Liver (tissue), 9 donors: ENCODE measurements at regions not wholly inside any gene's neighbourhood (a gene's known extent, or its start where the extent isn't known, plus 50 kb on each side); places are given as distances from the start of the nearest gene placed in this dataset. TPM values are rescaled to one million over a fixed set of nuclear protein-coding genes. Genes with fewer than 3 reads are reported as not detected.

ENCODE experiments used
- DNase-seq: peaks from one replicate; pipeline ENCODE4 v3.0.0-alpha.2; 2017; ENCODE audit warnings: low spot score
- H3K27ac ChIP-seq, 2 donors: one replicate each; pipeline ENCODE4 v1.7.0; 2013; ENCODE audit warnings: inconsistent platforms in 2 of 2, low read length in 2 of 2, control low read depth in 1 of 2, low read depth in 1 of 2, mild to moderate bottlenecking in 1 of 2
- H3K27me3 ChIP-seq, 4 donors: one replicate each; pipeline versions ENCODE4 v1.6.1 to v1.7.0; 2013; ENCODE audit warnings: low read length in 3 of 4, inconsistent platforms in 1 of 4, mild to moderate bottlenecking in 1 of 4, moderate library complexity in 1 of 4; ENCODE audit not compliant: control insufficient read depth in 4 of 4, insufficient read depth in 4 of 4
- H3K36me3 ChIP-seq, 4 donors: one replicate each; pipeline versions ENCODE4 v1.6.1 to v1.7.0; 2013; ENCODE audit warnings: low read length in 3 of 4, mild to moderate bottlenecking in 3 of 4, low read depth in 1 of 4, moderate library complexity in 1 of 4; ENCODE audit not compliant: control insufficient read depth in 4 of 4, insufficient read depth in 3 of 4
- H3K4me1 ChIP-seq, 4 donors: one replicate each; pipeline versions ENCODE4 v1.6.1 to v1.7.0; 2013; ENCODE audit warnings: low read length in 3 of 4, mild to moderate bottlenecking in 3 of 4, moderate library complexity in 1 of 4; ENCODE audit not compliant: control insufficient read depth in 4 of 4, insufficient read depth in 4 of 4
- H3K4me3 ChIP-seq, 3 donors: one replicate each; pipeline versions ENCODE4 v1.6.1 to v1.7.0; 2013; ENCODE audit warnings: low read length in 3 of 3, control low read depth in 1 of 3, low read depth in 1 of 3, mild to moderate bottlenecking in 1 of 3
- H3K9ac ChIP-seq, 2 donors: one replicate each; pipeline ENCODE4 v1.7.0; 2013; ENCODE audit warnings: low read length in 2 of 2, mild to moderate bottlenecking in 2 of 2, moderate library complexity in 2 of 2, control low read depth in 1 of 2, low read depth in 1 of 2
- H3K9me3 ChIP-seq, 4 donors: one replicate each; pipeline versions ENCODE4 v1.6.1 to v1.7.0; 2013; ENCODE audit warnings: low read length in 3 of 4; ENCODE audit not compliant: control insufficient read depth in 4 of 4
- FOXA1 ChIP-seq: IDR thresholded peaks from 2 replicates; pipeline ENCODE4 v1.6.1; 2016; ENCODE audit warnings: antibody characterized with exemption
- HNF4A ChIP-seq, 2 donors: conservative IDR thresholded peaks; 2 replicates each; pipeline ENCODE4 v1.6.1; 2016; ENCODE audit warnings: antibody characterized with exemption in 2 of 2, mild to moderate bottlenecking in 2 of 2
- HNF4G ChIP-seq: IDR thresholded peaks from 2 replicates; pipeline ENCODE4 v1.6.1; 2016; ENCODE audit warnings: antibody characterized with exemption
- JUND ChIP-seq, 2 donors: IDR thresholded peaks; 2 replicates each; pipeline ENCODE4 v1.6.1; 2016; ENCODE audit warnings: antibody characterized with exemption in 2 of 2
- NR2F2 ChIP-seq: IDR thresholded peaks from 2 replicates; pipeline ENCODE4 v1.6.1; 2016; ENCODE audit warnings: antibody characterized with exemption
- RAD21 ChIP-seq, 2 donors: IDR thresholded peaks; 2 replicates each; pipeline ENCODE4 v1.6.1; 2016; ENCODE audit warnings: antibody characterized with exemption in 2 of 2, mild to moderate bottlenecking in 2 of 2
- TAF1 ChIP-seq: conservative IDR thresholded peaks from 2 replicates; pipeline ENCODE4 v1.6.1; 2016; ENCODE audit warnings: antibody characterized with exemption, mild to moderate bottlenecking
- YY1 ChIP-seq: IDR thresholded peaks from 2 replicates; pipeline ENCODE4 v1.6.1; 2016; ENCODE audit warnings: antibody characterized with exemption, mild to moderate bottlenecking
- WGBS: extraction: QIAGEN DNeasy Blood & Tissue Kit; methylation state at CpG from one replicate; pipeline ENCODE4 v1.1.7; 2013; 5-methylcytosine and 5-hydroxymethylcytosine counted together
- small RNA-seq: library from RNA; depleted of rRNA; stranded (forward); fragments of <200 nt; gene quantifications from one replicate; pipeline ENCODE3, GENCODE V24; 2014
- TF ChIP-seq, protein P1 (sequence below): IDR thresholded peaks from 2 replicates; pipeline ENCODE4 v1.6.1; 2016; ENCODE audit warnings: antibody characterized with exemption
- TF ChIP-seq, protein P2 (sequence below): IDR thresholded peaks from 2 replicates; pipeline ENCODE4 v1.6.1; 2016; ENCODE audit warnings: antibody characterized with exemption
- TF ChIP-seq, protein P3 (sequence below): IDR thresholded peaks from 2 replicates; pipeline ENCODE4 v1.6.1; 2016; ENCODE audit warnings: antibody characterized with exemption, mild to moderate bottlenecking
- TF ChIP-seq, protein P4 (sequence below): IDR thresholded peaks from 2 replicates; pipeline ENCODE4 v1.6.1; 2016; ENCODE audit warnings: antibody characterized with exemption
- TF ChIP-seq, protein P5 (sequence below): fragments of 150-350 bp; IDR thresholded peaks from 2 replicates; pipeline ENCODE4 v1.5.1; 2017; ENCODE audit warnings: improper control_type of control experiment, low read depth, low read length; ENCODE audit not compliant: missing input control
- donor health status: healthy.
- donor health status: healthy.
- donor health status: healthy.
- donor health status: healthy.
- donor health status: healthy.

GRCh38 chr4:182193311-182193710 lies 49.9 kb upstream of the TENM3 start:
- Histone ChIP-seq H3K9me3 (no peaks in the 10 kb centered on the region), H3K9ac (no peak overlapping the region), H3K4me3 (no peak overlapping the region), H3K36me3 (no peaks in the 10 kb centered on the region), H3K27ac (no peak overlapping the region), H3K27me3 (no peaks in the 10 kb centered on the region), H3K4me1 (no peaks in the 10 kb centered on the region)
- DNase-seq = no peak
- 91% methylated on average over 8 of the region's 8 CpGs for WGBS
- no peak for TF ChIP-seq YY1
- TF ChIP-seq HNF4A (conservative IDR thresholded peaks at IDR 0.05) = no peak
- TF ChIP-seq, protein P1, sequence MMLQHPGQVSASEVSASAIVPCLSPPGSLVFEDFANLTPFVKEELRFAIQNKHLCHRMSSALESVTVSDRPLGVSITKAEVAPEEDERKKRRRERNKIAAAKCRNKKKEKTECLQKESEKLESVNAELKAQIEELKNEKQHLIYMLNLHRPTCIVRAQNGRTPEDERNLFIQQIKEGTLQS = no peak
- no peak for TF ChIP-seq RAD21 (IDR thresholded peaks at IDR 0.05)
- TF ChIP-seq, protein P2, sequence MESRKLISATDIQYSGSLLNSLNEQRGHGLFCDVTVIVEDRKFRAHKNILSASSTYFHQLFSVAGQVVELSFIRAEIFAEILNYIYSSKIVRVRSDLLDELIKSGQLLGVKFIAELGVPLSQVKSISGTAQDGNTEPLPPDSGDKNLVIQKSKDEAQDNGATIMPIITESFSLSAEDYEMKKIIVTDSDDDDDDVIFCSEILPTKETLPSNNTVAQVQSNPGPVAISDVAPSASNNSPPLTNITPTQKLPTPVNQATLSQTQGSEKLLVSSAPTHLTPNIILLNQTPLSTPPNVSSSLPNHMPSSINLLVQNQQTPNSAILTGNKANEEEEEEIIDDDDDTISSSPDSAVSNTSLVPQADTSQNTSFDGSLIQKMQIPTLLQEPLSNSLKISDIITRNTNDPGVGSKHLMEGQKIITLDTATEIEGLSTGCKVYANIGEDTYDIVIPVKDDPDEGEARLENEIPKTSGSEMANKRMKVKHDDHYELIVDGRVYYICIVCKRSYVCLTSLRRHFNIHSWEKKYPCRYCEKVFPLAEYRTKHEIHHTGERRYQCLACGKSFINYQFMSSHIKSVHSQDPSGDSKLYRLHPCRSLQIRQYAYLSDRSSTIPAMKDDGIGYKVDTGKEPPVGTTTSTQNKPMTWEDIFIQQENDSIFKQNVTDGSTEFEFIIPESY = no peak
- TF ChIP-seq FOXA1 = no peak
- no peak for TF ChIP-seq TAF1
- no peak for TF ChIP-seq NR2F2
- TF ChIP-seq, protein P3, sequence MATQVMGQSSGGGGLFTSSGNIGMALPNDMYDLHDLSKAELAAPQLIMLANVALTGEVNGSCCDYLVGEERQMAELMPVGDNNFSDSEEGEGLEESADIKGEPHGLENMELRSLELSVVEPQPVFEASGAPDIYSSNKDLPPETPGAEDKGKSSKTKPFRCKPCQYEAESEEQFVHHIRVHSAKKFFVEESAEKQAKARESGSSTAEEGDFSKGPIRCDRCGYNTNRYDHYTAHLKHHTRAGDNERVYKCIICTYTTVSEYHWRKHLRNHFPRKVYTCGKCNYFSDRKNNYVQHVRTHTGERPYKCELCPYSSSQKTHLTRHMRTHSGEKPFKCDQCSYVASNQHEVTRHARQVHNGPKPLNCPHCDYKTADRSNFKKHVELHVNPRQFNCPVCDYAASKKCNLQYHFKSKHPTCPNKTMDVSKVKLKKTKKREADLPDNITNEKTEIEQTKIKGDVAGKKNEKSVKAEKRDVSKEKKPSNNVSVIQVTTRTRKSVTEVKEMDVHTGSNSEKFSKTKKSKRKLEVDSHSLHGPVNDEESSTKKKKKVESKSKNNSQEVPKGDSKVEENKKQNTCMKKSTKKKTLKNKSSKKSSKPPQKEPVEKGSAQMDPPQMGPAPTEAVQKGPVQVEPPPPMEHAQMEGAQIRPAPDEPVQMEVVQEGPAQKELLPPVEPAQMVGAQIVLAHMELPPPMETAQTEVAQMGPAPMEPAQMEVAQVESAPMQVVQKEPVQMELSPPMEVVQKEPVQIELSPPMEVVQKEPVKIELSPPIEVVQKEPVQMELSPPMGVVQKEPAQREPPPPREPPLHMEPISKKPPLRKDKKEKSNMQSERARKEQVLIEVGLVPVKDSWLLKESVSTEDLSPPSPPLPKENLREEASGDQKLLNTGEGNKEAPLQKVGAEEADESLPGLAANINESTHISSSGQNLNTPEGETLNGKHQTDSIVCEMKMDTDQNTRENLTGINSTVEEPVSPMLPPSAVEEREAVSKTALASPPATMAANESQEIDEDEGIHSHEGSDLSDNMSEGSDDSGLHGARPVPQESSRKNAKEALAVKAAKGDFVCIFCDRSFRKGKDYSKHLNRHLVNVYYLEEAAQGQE = no peak
- TF ChIP-seq, protein P4, sequence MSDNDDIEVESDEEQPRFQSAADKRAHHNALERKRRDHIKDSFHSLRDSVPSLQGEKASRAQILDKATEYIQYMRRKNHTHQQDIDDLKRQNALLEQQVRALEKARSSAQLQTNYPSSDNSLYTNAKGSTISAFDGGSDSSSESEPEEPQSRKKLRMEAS = no peak
- no peak for TF ChIP-seq HNF4G
- TF ChIP-seq, protein P5, sequence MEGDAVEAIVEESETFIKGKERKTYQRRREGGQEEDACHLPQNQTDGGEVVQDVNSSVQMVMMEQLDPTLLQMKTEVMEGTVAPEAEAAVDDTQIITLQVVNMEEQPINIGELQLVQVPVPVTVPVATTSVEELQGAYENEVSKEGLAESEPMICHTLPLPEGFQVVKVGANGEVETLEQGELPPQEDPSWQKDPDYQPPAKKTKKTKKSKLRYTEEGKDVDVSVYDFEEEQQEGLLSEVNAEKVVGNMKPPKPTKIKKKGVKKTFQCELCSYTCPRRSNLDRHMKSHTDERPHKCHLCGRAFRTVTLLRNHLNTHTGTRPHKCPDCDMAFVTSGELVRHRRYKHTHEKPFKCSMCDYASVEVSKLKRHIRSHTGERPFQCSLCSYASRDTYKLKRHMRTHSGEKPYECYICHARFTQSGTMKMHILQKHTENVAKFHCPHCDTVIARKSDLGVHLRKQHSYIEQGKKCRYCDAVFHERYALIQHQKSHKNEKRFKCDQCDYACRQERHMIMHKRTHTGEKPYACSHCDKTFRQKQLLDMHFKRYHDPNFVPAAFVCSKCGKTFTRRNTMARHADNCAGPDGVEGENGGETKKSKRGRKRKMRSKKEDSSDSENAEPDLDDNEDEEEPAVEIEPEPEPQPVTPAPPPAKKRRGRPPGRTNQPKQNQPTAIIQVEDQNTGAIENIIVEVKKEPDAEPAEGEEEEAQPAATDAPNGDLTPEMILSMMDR = no peak
- TF ChIP-seq JUND (IDR thresholded peaks at IDR 0.05) = no peak

Small RNA genes in the stretch of these regions (small RNA-seq; reads per million reads assigned to genes)
- gene AC018710.1 (not detected), gene AC019235.1 (not detected), gene MIR1305 (not detected), gene RF00571 (not detected), gene RN7SKP13 (not detected), gene RNA5SP173 (not detected), gene RNU1-45P (not detected)
